ENCODE measurements at regions not wholly inside any gene's neighbourhood (a gene's known extent, or its start where the extent isn't known, plus 50 kb on each side); places are given as distances from the start of the nearest gene placed in this dataset.

DNA sequence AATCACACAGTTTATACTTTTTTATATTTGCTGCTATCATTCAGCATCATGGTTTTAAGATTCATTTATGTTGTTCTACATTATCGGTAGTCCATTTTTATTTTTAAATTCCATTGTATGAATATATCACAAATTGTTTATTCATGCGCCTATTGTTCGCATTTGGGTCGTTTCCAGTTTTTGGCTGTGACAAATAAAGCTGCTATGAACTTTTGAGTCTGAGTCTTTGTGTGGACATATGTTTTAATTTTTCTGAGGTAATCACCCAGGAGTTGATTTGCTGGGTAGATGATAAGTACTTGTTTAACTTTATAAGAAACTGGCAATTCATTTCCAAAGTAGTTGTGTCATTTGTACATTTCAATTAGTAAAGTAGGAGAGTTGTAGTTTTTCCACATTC is 74.2 kb upstream of the CSNK1A1L start:
- TF ChIP-seq, protein P1, sequence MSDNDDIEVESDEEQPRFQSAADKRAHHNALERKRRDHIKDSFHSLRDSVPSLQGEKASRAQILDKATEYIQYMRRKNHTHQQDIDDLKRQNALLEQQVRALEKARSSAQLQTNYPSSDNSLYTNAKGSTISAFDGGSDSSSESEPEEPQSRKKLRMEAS (IDR thresholded peaks at IDR 0.05; ENCODE audit: low read depth, low read length), result no peak
- TF ChIP-seq, protein P2, sequence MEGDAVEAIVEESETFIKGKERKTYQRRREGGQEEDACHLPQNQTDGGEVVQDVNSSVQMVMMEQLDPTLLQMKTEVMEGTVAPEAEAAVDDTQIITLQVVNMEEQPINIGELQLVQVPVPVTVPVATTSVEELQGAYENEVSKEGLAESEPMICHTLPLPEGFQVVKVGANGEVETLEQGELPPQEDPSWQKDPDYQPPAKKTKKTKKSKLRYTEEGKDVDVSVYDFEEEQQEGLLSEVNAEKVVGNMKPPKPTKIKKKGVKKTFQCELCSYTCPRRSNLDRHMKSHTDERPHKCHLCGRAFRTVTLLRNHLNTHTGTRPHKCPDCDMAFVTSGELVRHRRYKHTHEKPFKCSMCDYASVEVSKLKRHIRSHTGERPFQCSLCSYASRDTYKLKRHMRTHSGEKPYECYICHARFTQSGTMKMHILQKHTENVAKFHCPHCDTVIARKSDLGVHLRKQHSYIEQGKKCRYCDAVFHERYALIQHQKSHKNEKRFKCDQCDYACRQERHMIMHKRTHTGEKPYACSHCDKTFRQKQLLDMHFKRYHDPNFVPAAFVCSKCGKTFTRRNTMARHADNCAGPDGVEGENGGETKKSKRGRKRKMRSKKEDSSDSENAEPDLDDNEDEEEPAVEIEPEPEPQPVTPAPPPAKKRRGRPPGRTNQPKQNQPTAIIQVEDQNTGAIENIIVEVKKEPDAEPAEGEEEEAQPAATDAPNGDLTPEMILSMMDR (IDR thresholded peaks at IDR 0.05; ENCODE audit: low read depth, low read length), result no peak

All from NB4 (cell line).